OCI-LY1 (cell line): ENCODE measurements at regions not wholly inside any gene's neighbourhood (a gene's known extent, or its start where the extent isn't known, plus 50 kb on each side); places are given as distances from the start of the nearest gene placed in this dataset.

Experiments
- H2AFZ ChIP-seq: fragments of 200-600 bp; sonication (generic), shearing (Covaris generic); 2 replicates; pipeline ENCODE4 v1.6.0; 2014; ENCODE audit warnings: antibody characterized with exemption, mild to moderate bottlenecking, low read length
- H3F3A ChIP-seq: fragments of 200-600 bp; sonication (generic), shearing (Covaris generic); 2 replicates; pipeline ENCODE4 v1.6.0; 2014; ENCODE audit warnings: mild to moderate bottlenecking, antibody characterized with exemption, low read length, moderate library complexity; ENCODE audit not compliant: insufficient read depth
- H3K27ac ChIP-seq: fragments of 200-600 bp; sonication (generic); 2 replicates; pipeline ENCODE4 v1.5.1; 2014; ENCODE audit warnings: low read length, mixed run types, mild to moderate bottlenecking, low read depth; ENCODE audit not compliant: poor library complexity, severe bottlenecking
- H3K27me3 ChIP-seq: fragments of 200-600 bp; sonication (generic); 2 replicates; pipeline ENCODE4 v1.6.0; 2014; ENCODE audit warnings: antibody characterized with exemption, mild to moderate bottlenecking, low read length, moderate library complexity; ENCODE audit not compliant: insufficient read depth
- H3K36me3 ChIP-seq: fragments of 200-600 bp; sonication (generic); 2 replicates; pipeline ENCODE4 v1.6.1; 2014; ENCODE audit warnings: mild to moderate bottlenecking, antibody characterized with exemption, low read length, moderate library complexity, mixed read lengths; ENCODE audit not compliant: insufficient read depth
- H3K4me1 ChIP-seq: fragments of 200-600 bp; sonication (generic); 2 replicates; pipeline ENCODE4 v1.5.1; 2014; ENCODE audit warnings: mild to moderate bottlenecking, low read length, moderate library complexity; ENCODE audit not compliant: insufficient read depth, severe bottlenecking
- H3K4me2 ChIP-seq: fragments of 200-600 bp; sonication (generic), shearing (Covaris generic); 2 replicates; pipeline ENCODE4 v1.6.1; 2014; ENCODE audit warnings: low read length
- H3K4me3 ChIP-seq: fragments of 200-600 bp; sonication (generic); 2 replicates; pipeline ENCODE4 v1.5.1; 2014; ENCODE audit warnings: low read length, low read depth, mild to moderate bottlenecking, mixed read lengths; ENCODE audit not compliant: poor library complexity, severe bottlenecking
- H3K79me2 ChIP-seq: fragments of 200-600 bp; shearing (Covaris generic); 2 replicates; pipeline ENCODE4 v1.6.1; 2016; ENCODE audit warnings: mixed run types, low read length, mixed read lengths; ENCODE audit not compliant: insufficient read depth
- H3K9ac ChIP-seq: fragments of 200-600 bp; sonication (generic), shearing (Covaris generic); 2 replicates; pipeline ENCODE4 v1.6.1; 2014; ENCODE audit warnings: mild to moderate bottlenecking, low read length, mixed read lengths
- H3K9me2 ChIP-seq: fragments of 200-600 bp; sonication (generic), shearing (Covaris generic); 2 replicates; pipeline ENCODE4 v1.6.1; 2014; ENCODE audit warnings: low read depth, mild to moderate bottlenecking, low read length, mixed read lengths
- H3K9me3 ChIP-seq: fragments of 200-600 bp; shearing (Covaris generic); 2 replicates; pipeline ENCODE4 v1.6.1; 2014; ENCODE audit warnings: low read length, mixed read lengths
- H4K20me1 ChIP-seq: fragments of 200-600 bp; sonication (generic), shearing (Covaris generic); 2 replicates; pipeline ENCODE4 v1.6.0; 2016; ENCODE audit warnings: mild to moderate bottlenecking, low read length; ENCODE audit not compliant: insufficient read depth
- CTCF ChIP-seq: fragments of 200-600 bp; sonication (generic), shearing (Covaris generic); IDR thresholded peaks from 2 replicates; pipeline ENCODE4 v1.5.1; 2017; ENCODE audit warnings: mild to moderate bottlenecking, antibody characterized with exemption, low read length, moderate library complexity, mixed read lengths
- EZH2 ChIP-seq: fragments of 200-600 bp; sonication (generic), shearing (Covaris generic); IDR thresholded peaks from 2 replicates; pipeline ENCODE4 v1.8.0; 2017; ENCODE audit warnings: borderline replicate concordance, mixed run types, mild to moderate bottlenecking, antibody characterized with exemption, low read length, moderate library complexity, mixed read lengths

GRCh38 chr6:14222956-14223355 lies 105.4 kb downstream of the CD83 start:
- Histone ChIP-seq H3K4me1 (no peaks in the 10 kb centered on the region), H3K9me3 (no peaks in the 10 kb centered on the region), H2AFZ (no peak overlapping the region), H3K27me3 (peaks cover 6% of the 10 kb centered on the region; the same call in 1 of the 2 replicates), H3K4me3 (no peak overlapping the region), H3K79me2 (no peaks in the 10 kb centered on the region), H3K4me2 (no peak overlapping the region), H3K9me2 (no peaks in the 10 kb centered on the region), H3F3A (no peaks in the 10 kb centered on the region), H4K20me1 (no peaks in the 10 kb centered on the region), H3K36me3 (no peaks in the 10 kb centered on the region), H3K27ac (no peak overlapping the region), H3K9ac (no peak overlapping the region)
- no peak for TF ChIP-seq EZH2

GRCh38 chr6:14224359-14225103 lies 107.0 kb downstream of the CD83 start:
- Histone ChIP-seq H4K20me1 (no peaks in the 10 kb centered on the region), H3K4me3 (no peak overlapping the region), H3K4me2 (no peak overlapping the region), H3K9me2 (no peaks in the 10 kb centered on the region), H3F3A (no peaks in the 10 kb centered on the region), H3K9ac (no peak overlapping the region), H3K36me3 (no peaks in the 10 kb centered on the region), H3K4me1 (no peaks in the 10 kb centered on the region), H3K27ac (no peak overlapping the region), H3K79me2 (no peaks in the 10 kb centered on the region), H3K9me3 (no peaks in the 10 kb centered on the region), H2AFZ (no peak overlapping the region), H3K27me3 (peaks cover 6% of the 10 kb centered on the region; the same call in 1 of the 2 replicates)
- no peak for TF ChIP-seq EZH2
- TF ChIP-seq CTCF, result no peak

GRCh38 chr6:14226051-14226660 lies 108.6 kb downstream of the CD83 start:
- Histone ChIP-seq H3K79me2 (no peaks in the 10 kb centered on the region), H3K36me3 (no peaks in the 10 kb centered on the region), H3K27me3 (peaks cover 6% of the 10 kb centered on the region; the same call in 1 of the 2 replicates), H3K9me2 (no peaks in the 10 kb centered on the region), H3K4me1 (no peaks in the 10 kb centered on the region), H3K27ac (no peak overlapping the region), H2AFZ (no peak overlapping the region), H3K4me3 (no peak overlapping the region), H3F3A (no peaks in the 10 kb centered on the region), H3K9me3 (no peaks in the 10 kb centered on the region), H3K9ac (no peak overlapping the region), H3K4me2 (no peak overlapping the region), H4K20me1 (no peaks in the 10 kb centered on the region)
- TF ChIP-seq EZH2, result no peak
- TF ChIP-seq CTCF, result no peak

GRCh38 chr6:14228571-14228970 lies 111.0 kb downstream of the CD83 start:
- Histone ChIP-seq H3K4me1 (no peaks in the 10 kb centered on the region), H3K27me3 (0 out of 2 replicates have a peak, but pooled peaks cover 6% of the 10 kb centered on the region), H3F3A (no peaks in the 10 kb centered on the region), H3K4me2 (no peak overlapping the region), H3K36me3 (no peaks in the 10 kb centered on the region), H3K4me3 (no peak overlapping the region), H3K79me2 (no peaks in the 10 kb centered on the region), H4K20me1 (no peaks in the 10 kb centered on the region), H3K27ac (no peak overlapping the region), H3K9ac (no peak overlapping the region), H2AFZ (no peak overlapping the region), H3K9me3 (no peaks in the 10 kb centered on the region), H3K9me2 (no peaks in the 10 kb centered on the region)
- no peak for TF ChIP-seq EZH2
- TF ChIP-seq CTCF, result no peak
